ENCODE measurements at regions not wholly inside any gene's neighbourhood (a gene's known extent, or its start where the extent isn't known, plus 50 kb on each side); places are given as distances from the start of the nearest gene placed in this dataset.

DNA sequence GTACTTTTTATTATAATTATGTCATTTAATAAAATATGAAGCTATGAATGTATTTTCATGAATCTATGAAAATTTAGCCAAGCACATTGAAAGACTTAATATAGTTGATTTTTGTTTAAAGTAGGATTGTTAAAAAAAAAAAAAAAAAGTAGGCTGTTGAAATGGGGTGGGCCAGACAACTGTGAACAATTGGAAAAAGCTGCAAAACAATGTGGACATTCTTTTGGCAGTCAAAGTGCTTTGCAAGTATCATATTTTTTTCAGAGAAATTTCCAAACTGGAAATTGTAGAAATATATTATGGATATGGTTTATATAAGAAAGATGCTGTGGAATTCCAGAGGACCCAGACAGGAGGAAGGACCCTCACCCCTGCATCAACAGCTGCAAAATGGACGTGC, 82.1 kb downstream of the ETAA1 start:
- no peak overlapping the region for H3K4me3 ChIP-seq (ENCODE audit: low read length)
- DNase-seq (ENCODE audit: low read depth): no peak
- TF ChIP-seq, protein P1, sequence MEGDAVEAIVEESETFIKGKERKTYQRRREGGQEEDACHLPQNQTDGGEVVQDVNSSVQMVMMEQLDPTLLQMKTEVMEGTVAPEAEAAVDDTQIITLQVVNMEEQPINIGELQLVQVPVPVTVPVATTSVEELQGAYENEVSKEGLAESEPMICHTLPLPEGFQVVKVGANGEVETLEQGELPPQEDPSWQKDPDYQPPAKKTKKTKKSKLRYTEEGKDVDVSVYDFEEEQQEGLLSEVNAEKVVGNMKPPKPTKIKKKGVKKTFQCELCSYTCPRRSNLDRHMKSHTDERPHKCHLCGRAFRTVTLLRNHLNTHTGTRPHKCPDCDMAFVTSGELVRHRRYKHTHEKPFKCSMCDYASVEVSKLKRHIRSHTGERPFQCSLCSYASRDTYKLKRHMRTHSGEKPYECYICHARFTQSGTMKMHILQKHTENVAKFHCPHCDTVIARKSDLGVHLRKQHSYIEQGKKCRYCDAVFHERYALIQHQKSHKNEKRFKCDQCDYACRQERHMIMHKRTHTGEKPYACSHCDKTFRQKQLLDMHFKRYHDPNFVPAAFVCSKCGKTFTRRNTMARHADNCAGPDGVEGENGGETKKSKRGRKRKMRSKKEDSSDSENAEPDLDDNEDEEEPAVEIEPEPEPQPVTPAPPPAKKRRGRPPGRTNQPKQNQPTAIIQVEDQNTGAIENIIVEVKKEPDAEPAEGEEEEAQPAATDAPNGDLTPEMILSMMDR (IDR thresholded peaks at IDR 0.05; ENCODE audit: insufficient read depth, low read depth, low read length, missing control alignments): no peak

DNA sequence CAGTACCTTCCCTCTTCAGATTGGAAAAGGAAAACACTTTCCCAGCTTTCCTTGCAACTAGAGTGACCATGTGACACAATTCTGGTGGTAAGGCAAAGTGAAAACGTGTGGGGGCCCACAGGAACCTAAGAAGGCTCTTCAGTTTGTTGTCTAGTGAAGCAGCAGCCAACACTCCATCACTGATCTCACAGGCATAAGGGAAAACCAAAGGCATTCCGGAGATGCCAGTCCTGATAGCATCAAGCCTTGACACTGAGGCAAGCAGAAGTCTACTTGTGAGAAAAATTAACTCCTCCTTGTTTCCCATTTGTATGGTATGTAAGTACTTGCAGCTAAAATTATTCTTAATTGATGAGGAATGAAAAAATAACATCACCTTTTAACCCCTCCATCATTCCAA, 88.3 kb downstream of the ETAA1 start:
- TF ChIP-seq, protein P1 (IDR thresholded peaks at IDR 0.05; ENCODE audit: insufficient read depth, low read depth, low read length, missing control alignments): no peak
- DNase-seq (ENCODE audit: low read depth): no peak
- no peak overlapping the region for H3K4me3 ChIP-seq (ENCODE audit: low read length)

DNA sequence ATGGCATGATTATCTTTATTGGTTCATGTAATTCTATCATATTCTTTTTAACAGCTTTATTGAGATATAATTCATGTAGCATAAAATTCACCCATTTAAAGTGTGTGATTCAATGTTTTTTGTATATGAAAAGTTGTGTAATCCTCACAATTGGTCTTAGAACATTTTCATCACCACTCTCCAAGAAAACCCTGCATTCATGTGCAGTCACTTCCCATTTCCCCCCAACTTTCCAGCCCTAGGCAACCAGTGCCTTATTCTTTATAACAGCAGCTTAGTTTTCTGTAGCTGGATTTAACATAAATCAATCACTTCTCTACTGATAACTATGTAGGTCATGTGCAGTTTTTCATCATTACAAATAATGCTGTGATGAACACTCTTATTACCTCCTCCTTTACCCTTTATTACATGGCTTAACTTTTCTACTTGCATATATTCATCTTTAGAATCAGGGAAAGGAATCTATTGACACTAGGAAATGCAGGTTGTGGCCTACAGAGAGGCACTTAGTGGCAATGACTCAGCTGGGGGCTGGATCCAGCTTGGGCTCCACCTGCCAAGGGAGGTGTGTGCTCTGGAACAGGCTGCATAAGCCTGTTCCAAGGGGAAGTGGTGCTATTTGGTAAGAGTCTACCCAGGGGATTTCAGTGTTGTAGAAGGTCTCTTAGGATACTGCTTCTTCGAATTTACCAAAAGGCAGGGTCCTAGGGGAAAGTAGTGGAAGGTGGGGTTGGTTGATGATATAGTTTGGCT, 89.1 kb downstream of the ETAA1 start:
- H3K4me3 ChIP-seq (ENCODE audit: low read length): no peak overlapping the region
- TF ChIP-seq, protein P1 (IDR thresholded peaks at IDR 0.05; ENCODE audit: insufficient read depth, low read depth, low read length, missing control alignments): no peak
- peak; percentile 76 for DNase-seq (ENCODE audit: low read depth)

DNA sequence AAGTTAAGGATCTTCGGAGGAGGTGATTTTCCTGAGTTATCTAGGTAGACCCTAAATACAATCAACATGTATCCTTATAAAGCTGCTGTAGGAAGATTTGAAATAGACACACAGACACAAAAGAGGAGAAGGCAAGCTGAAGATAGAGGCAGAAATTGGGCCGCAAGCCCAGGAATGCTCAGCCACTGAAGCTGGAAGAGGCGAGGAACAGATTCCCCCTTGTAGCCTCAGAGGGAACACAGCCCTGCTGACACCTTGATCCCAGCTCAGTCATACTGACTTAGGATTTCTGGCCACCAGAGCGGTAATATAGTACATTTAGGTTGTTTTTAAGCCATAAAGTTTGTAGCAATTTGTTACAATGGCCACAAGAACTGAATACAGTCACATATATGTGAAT, 90.9 kb downstream of the ETAA1 start:
- TF ChIP-seq, protein P1 (IDR thresholded peaks at IDR 0.05; ENCODE audit: insufficient read depth, low read depth, low read length, missing control alignments): no peak
- no peak for DNase-seq (ENCODE audit: low read depth)
- no peak overlapping the region for H3K4me3 ChIP-seq (ENCODE audit: low read length)

DNA sequence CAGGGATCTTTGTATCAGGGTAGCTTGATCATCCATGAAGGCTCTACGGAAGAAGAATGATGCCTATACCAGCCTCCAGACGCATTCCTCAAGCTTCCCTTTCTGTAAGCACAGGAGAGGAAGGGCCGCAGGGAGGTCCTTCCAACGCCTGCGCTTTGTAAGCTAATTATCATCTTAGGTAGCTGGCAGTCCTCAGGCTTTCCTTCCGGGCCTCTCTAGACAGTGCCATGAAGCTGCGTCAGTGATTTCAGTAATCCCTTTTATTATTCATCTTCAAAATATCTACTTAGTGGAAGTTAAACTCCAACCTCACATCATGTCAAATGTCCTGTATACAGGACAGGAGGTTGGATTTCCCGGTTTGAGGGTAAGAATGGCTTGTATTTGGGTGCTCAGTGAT, 92.3 kb downstream of the ETAA1 start:
- H3K4me3 ChIP-seq (ENCODE audit: low read length): no peak overlapping the region
- TF ChIP-seq, protein P1 (IDR thresholded peaks at IDR 0.05; ENCODE audit: insufficient read depth, low read depth, low read length, missing control alignments): no peak
- no peak for DNase-seq (ENCODE audit: low read depth)

DNA sequence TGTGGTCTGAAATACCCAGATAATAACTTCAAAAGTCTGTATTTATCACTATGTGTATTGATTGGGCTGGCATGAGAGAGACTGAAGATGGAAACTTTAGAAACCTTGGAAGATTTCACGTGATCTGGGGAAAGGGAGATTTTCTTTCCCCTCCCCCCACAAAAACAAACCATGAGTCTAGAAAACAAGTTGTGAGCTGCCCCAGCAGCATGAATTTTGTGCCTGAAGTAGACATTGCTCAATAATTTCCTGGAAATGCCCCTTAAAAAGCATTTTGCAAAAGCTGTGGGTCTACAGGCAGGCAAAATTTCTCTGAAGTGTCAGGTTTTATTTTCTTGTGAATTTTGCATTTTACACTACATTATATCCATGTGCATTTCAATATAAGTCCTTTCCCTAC, 101.8 kb downstream of the ETAA1 start:
- peak; percentile 68 for DNase-seq (ENCODE audit: low read depth)
- H3K4me3 ChIP-seq (ENCODE audit: low read length): no peak overlapping the region
- TF ChIP-seq, protein P1 (IDR thresholded peaks at IDR 0.05; ENCODE audit: insufficient read depth, low read depth, low read length, missing control alignments): no peak

DNA sequence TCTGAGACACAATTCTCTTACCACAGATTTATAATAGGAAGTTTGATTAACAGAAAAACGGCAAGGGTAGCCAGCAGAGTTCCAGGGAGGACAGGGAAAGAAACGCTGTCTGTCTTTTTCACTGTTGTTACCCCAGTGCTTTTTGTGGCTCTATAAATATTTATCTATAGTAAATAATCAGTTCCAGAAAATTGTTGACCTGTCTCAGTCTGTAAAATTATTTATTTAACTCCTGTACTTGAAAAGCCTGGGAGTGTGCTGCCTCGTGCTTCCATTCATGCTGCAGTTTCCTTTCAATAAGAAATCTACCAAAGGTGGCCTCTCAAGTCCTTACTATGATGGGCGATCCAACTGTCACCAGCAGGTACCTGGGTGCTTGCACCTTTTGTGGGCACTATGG, 102.9 kb downstream of the ETAA1 start:
- TF ChIP-seq, protein P1 (IDR thresholded peaks at IDR 0.05; ENCODE audit: insufficient read depth, low read depth, low read length, missing control alignments): no peak
- DNase-seq (ENCODE audit: low read depth): no peak
- H3K4me3 ChIP-seq (ENCODE audit: low read length): no peak overlapping the region
